ENCODE measurements at regions not wholly inside any gene's neighbourhood (a gene's known extent, or its start where the extent isn't known, plus 50 kb on each side); places are given as distances from the start of the nearest gene placed in this dataset.

DNA sequence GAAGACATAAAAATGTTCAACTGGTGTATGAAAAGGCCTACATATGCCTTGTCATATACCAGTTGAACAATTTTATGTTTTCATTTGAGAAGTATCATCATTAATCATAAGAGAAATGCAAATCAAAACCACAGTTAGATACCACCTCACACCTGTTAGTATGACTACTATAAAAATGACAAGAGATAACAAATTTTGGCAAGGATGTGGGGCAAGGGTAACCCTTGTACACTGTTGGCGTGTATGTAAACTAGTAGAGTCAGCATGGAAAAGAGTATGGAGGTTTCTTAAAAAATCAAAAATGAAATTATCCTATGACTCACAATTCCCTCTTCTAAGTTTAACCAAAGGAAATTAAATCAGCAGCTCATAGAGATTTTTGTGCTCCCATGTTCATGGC, 250.4 kb upstream of the ST8SIA4 start:
- TF ChIP-seq KDM5B (IDR thresholded peaks at IDR 0.05; ENCODE audit: insufficient replicate concordance, low read depth, low read length) (no peak), FOXA3 (CRISPR knock-in tag; conservative IDR thresholded peaks at IDR 0.05 in 1 of 2, IDR thresholded peaks at IDR 0.05 in 1 of 2) (no peak), EP300 (IDR thresholded peaks at IDR 0.05; ENCODE audit: low read length) (no peak)

Data from K562 (cell line).